ENCODE measurements at regions not wholly inside any gene's neighbourhood (a gene's known extent, or its start where the extent isn't known, plus 50 kb on each side); places are given as distances from the start of the nearest gene placed in this dataset.

GRCh38 chr7:12456506-12456905 is 52.8 kb upstream of the VWDE start:
- Histone ChIP-seq H3K9ac (no peak overlapping the region), H2AFZ (replicated peaks) (no peak overlapping the region), H3K4me1 (no peaks in the 10 kb centered on the region), H3K4me3 (no peak overlapping the region), H4K20me1 (ENCODE audit: low read depth) (no peaks in the 10 kb centered on the region), H3K4me2 (no peak overlapping the region), H3K27me3 (no peaks in the 10 kb centered on the region), H3K36me3 (no peaks in the 10 kb centered on the region), H3F3A (ENCODE audit: low read depth) (no peaks in the 10 kb centered on the region), H3K9me3 (ENCODE audit: low read depth) (no peaks in the 10 kb centered on the region), H3K27ac (no peak overlapping the region), H3K79me2 (ENCODE audit: low read depth) (no peaks in the 10 kb centered on the region)
- TF ChIP-seq CTCF (IDR thresholded peaks at IDR 0.05): no peak
- TF ChIP-seq EZH2phosphoT487 (IDR thresholded peaks at IDR 0.05): no peak
- TF ChIP-seq EZH2 (IDR thresholded peaks at IDR 0.05): no peak
- Mint-ChIP-seq H3K27me3 (ENCODE audit: insufficient read depth, low read depth) (peaks cover 4% of the 10 kb centered on the region), H3K36me3 (no peaks in the 10 kb centered on the region), H3K9me3 (peaks cover 2% of the 10 kb centered on the region), H3K27ac (no peak overlapping the region), H3K4me1 (no peaks in the 10 kb centered on the region), H3K4me3 (no peak overlapping the region)
- no peak for DNase-seq (ENCODE audit: low spot score)

DNA sequence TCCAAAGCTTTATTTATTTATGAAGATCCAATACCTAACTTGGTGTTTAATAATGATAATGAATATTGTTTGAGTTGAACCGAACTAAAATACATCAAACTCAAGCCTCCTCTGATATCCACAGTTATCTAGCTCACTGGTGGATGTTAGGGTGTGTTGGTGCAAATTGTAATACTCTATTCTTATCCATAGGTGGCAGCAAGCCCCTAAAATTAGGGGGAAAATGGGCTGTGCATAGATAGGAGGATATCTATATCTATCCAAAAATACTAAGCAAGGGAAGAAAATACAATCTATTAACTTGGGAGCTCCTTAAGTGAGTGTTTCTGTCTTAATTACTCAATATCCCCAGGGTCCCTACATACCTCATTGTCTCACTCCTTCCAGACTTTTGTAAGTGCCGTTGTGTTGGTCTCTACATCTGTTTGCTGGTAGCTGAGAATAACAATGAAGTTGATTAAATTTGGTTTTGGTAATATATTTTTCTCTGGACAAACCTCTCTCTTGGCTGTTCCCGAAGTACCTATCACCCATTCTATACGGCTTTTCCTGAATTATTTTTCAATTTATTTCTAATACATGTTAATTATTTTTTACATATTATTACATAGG is 55.0 kb upstream of the VWDE start:
- Mint-ChIP-seq H3K9me3 (no peaks in the 10 kb centered on the region), H3K4me3 (no peak overlapping the region), H3K27me3 (ENCODE audit: insufficient read depth, low read depth) (peaks cover 4% of the 10 kb centered on the region), H3K27ac (no peak overlapping the region), H3K4me1 (no peaks in the 10 kb centered on the region), H3K36me3 (no peaks in the 10 kb centered on the region)
- Histone ChIP-seq H3K27ac (no peak overlapping the region), H3K4me2 (no peak overlapping the region), H3K27me3 (no peaks in the 10 kb centered on the region), H3K9me3 (ENCODE audit: low read depth) (no peaks in the 10 kb centered on the region), H3K4me3 (no peak overlapping the region), H3K36me3 (no peaks in the 10 kb centered on the region), H3K9ac (no peak overlapping the region), H2AFZ (replicated peaks) (no peak overlapping the region), H3K4me1 (no peaks in the 10 kb centered on the region), H3K79me2 (ENCODE audit: low read depth) (no peaks in the 10 kb centered on the region), H4K20me1 (ENCODE audit: low read depth) (no peaks in the 10 kb centered on the region), H3F3A (ENCODE audit: low read depth) (no peaks in the 10 kb centered on the region)
- peak; percentile 49 for DNase-seq (ENCODE audit: low spot score)
- TF ChIP-seq EZH2 (IDR thresholded peaks at IDR 0.05) (no peak), CTCF (IDR thresholded peaks at IDR 0.05) (peak; percentile 82), EZH2phosphoT487 (IDR thresholded peaks at IDR 0.05) (no peak)

GRCh38 chr7:12467837-12468236 is 64.2 kb upstream of the VWDE start:
- Histone ChIP-seq H3K27ac (no peak overlapping the region), H3K4me2 (no peak overlapping the region), H2AFZ (replicated peaks) (no peak overlapping the region), H4K20me1 (ENCODE audit: low read depth) (no peaks in the 10 kb centered on the region), H3K36me3 (no peaks in the 10 kb centered on the region), H3K4me3 (no peak overlapping the region), H3K79me2 (ENCODE audit: low read depth) (no peaks in the 10 kb centered on the region), H3K4me1 (no peaks in the 10 kb centered on the region), H3K9me3 (ENCODE audit: low read depth) (no peaks in the 10 kb centered on the region), H3K27me3 (no peaks in the 10 kb centered on the region), H3F3A (ENCODE audit: low read depth) (no peaks in the 10 kb centered on the region), H3K9ac (no peak overlapping the region)
- no peak for DNase-seq (ENCODE audit: low spot score)
- TF ChIP-seq CTCF (IDR thresholded peaks at IDR 0.05): no peak
- TF ChIP-seq EZH2 (IDR thresholded peaks at IDR 0.05): no peak
- no peak for TF ChIP-seq EZH2phosphoT487 (IDR thresholded peaks at IDR 0.05)
- Mint-ChIP-seq H3K9me3 (no peaks in the 10 kb centered on the region), H3K4me1 (no peaks in the 10 kb centered on the region), H3K27me3 (ENCODE audit: insufficient read depth, low read depth) (no peaks in the 10 kb centered on the region), H3K4me3 (no peak overlapping the region), H3K27ac (no peak overlapping the region), H3K36me3 (no peaks in the 10 kb centered on the region)
